Heart right ventricle (tissue), 16 donors: ENCODE measurements at regions not wholly inside any gene's neighbourhood (a gene's known extent, or its start where the extent isn't known, plus 50 kb on each side); places are given as distances from the start of the nearest gene placed in this dataset.

Experiments
- ATAC-seq, 8 donors: fragments of 200-7000 bp; cut with Tn5 transposase; one replicate each; pipeline ENCODE4 v1.9.1; 2020; ENCODE audit warnings: mild to moderate bottlenecking in 8 of 8, moderate library complexity in 8 of 8, moderate number of reproducible peaks in 1 of 8
- DNase-seq, 2 donors: peaks; one replicate each; pipeline ENCODE4 v3.0.0-alpha.2; 2020
- H3K27ac ChIP-seq, 10 donors: fragments of 200-600 bp; sonication (generic) in 2 of 10; one replicate each; pipeline versions ENCODE4 v1.5.0 to v1.8.0; 2020 to 2022; ENCODE audit warnings: mild to moderate bottlenecking in 3 of 10
- H3K27me3 ChIP-seq, 7 donors: fragments of 200-600 bp; one replicate each; pipeline ENCODE4 v1.8.0; 2021 to 2022; ENCODE audit warnings: mild to moderate bottlenecking in 2 of 7
- H3K36me3 ChIP-seq, 9 donors: fragments of 200-600 bp; sonication (generic) in 1 of 9; one replicate each; pipeline versions ENCODE4 v1.5.0 to v1.8.0; 2020 to 2022; ENCODE audit warnings: mild to moderate bottlenecking in 2 of 9
- H3K4me1 ChIP-seq, 9 donors: fragments of 200-600 bp; sonication (generic) in 1 of 9; one replicate each; pipeline versions ENCODE4 v1.5.0 to v1.8.0; 2020 to 2022; ENCODE audit warnings: mild to moderate bottlenecking in 4 of 9
- H3K4me3 ChIP-seq, 10 donors: fragments of 200-600 bp; sonication (generic) in 2 of 10; one replicate each; pipeline versions ENCODE4 v1.5.0 to v1.8.0; 2020 to 2022; ENCODE audit warnings: mild to moderate bottlenecking in 7 of 10, moderate library complexity in 2 of 10
- H3K9me3 ChIP-seq, 11 donors: fragments of 200-600 bp in 10 of 11; sonication (generic) in 2 of 11; one replicate each; pipeline versions ENCODE4 v1.5.0 to v1.8.0; 2013 to 2022; ENCODE audit warnings: mild to moderate bottlenecking in 2 of 11, control low read depth in 1 of 11, moderate library complexity in 1 of 11
- CTCF ChIP-seq, 9 donors: fragments of 200-600 bp; sonication (generic) in 2 of 9; IDR thresholded peaks; one replicate each; pipeline versions ENCODE4 v1.5.0 to v1.8.0; 2021 to 2022; ENCODE audit warnings: antibody characterized with exemption in 9 of 9, mild to moderate bottlenecking in 5 of 9, moderate library complexity in 1 of 9
- whole genome bisulfite sequencing, 2 donors: extraction: QIAGEN DNeasy Blood & Tissue Kit; methylation state at CpG; one replicate each; pipeline ENCODE4 v1.1.7; 2013; ENCODE audit warnings: inconsistent platforms in 1 of 2; 5-methylcytosine and 5-hydroxymethylcytosine counted together
- intact Hi-C, 10 donors: fragments of 100-400 bp; cut with DNase I; formaldehyde crosslinking; loops; one replicate each; pipeline versions ENCODE4 v1.11.1 to v1.14.2; 2022
- donor health status: Arrhythmogenic right ventricular cardiomyopathy.
- donor health status: ischemic (EF 13 %, LVEDD 7.1; RV severe dilation, severe dysfunction).
- donor health status: healthy with polysubstance abuse.
- donor health status: DM: no; HTN: yes; CAD: no.
- donor health status: DM: no; HTN: no; CAD: no.
- donor health status: ischemic (EF 25% LVEDD 6.9; RV normal size, moderate dysfunction).
- donor health status: ischemic (EF 25% LVEDD 5.7; RV mildly dilated, moderate dysfunction).
- donor health status: healthy.
- donor health status: DM: yes; HTN: yes; CAD: no.
- donor health status: Ischemic cardiomyopathy.
- donor health status: ischemic (EF 35%, LVEDD 5.7; RV mildly dilated, moderate dysfunction).
- donor health status: nonischemic (EF 11% LVEDD 7.7; RV severe dilation, severe dysfunction).
- donor health status: DM: yes; HTN: yes; CAD: no.
- donor health status: PGD.
- donor health status: ischemic (EF 29% LVEDD 5.4; RV normal size, mild dysfunction).
- donor health status: nonischemic (EF 23%, LVEDD 6.1; RV moderate dilation, normal function).

- Histone ChIP-seq H3K36me3 (no peaks in the 10 kb centered on the region), H3K4me1 (no peaks in the 10 kb centered on the region), H3K27me3 (no peaks in the 10 kb centered on the region), H3K9me3 (peaks cover 0 to 9% (median 0%) of the 10 kb centered on the region in 11 donors), H3K27ac (no peak overlapping the region), H3K4me3 (no peak overlapping the region)
- no peak for DNase-seq
- no peak for TF ChIP-seq CTCF (IDR thresholded peaks at IDR 0.05)
- intact Hi-C loops: no loop called here
- ATAC-seq: no peak
Observed at GRCh38 chr3:26763723-26764122, 141.2 kb downstream of the LRRC3B start.

- Histone ChIP-seq H3K4me3 (no peak overlapping the region), H3K27ac (no peak overlapping the region), H3K36me3 (no peaks in the 10 kb centered on the region), H3K9me3 (peaks cover 0 to 9% (median 0%) of the 10 kb centered on the region in 11 donors), H3K27me3 (no peaks in the 10 kb centered on the region), H3K4me1 (no peaks in the 10 kb centered on the region)
- TF ChIP-seq CTCF (IDR thresholded peaks at IDR 0.05): no peak
- ATAC-seq: no peak
- WGBS, 2 donors: 23 to 35% methylated on average over 1 of the region's 1 CpG
- intact Hi-C loops: no loop called here
- DNase-seq: no peak
Observed at GRCh38 chr3:26766031-26766430, 143.5 kb downstream of the LRRC3B start.

DNA sequence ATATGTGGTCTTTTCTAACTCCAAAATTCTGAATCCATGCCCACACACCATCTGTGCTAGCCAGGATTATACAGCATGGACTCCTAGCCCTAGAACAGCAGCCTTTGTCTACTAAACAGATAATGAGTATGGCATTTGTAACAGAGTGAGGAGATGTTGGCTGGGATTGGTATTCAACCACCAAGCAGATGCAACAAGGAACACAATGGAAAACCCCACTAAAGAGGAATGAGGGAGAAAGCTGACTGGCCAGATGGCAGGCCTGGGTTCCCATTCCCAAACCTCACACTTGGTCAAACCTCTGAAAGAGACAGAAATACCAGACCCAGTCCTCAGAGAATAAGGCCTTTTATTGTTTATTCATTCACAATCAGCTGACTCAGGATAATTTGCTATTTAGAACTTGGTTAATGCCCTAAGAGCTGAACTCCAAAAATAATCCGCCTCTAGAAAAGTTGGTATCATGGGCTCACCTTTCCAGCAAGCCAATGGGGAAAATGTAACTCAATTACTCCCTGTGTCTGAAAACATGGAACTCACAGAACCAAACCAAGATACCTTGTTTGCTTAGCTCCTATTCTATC is 145.6 kb downstream of the LRRC3B start:
- no peaks in the 10 kb centered on the region for H3K4me1 ChIP-seq
- no peak for ATAC-seq
- no peaks in the 10 kb centered on the region for H3K27me3 ChIP-seq
- WGBS, 2 donors: 88 to 94% methylated on average over 1 of the region's 1 CpG
- peaks cover 0 to 12% (median 0%) of the 10 kb centered on the region in 11 donors for H3K9me3 ChIP-seq
- DNase-seq: no peak
- no peak overlapping the region for H3K27ac ChIP-seq
- H3K4me3 ChIP-seq: no peak overlapping the region
- no peak for TF ChIP-seq CTCF (IDR thresholded peaks at IDR 0.05)
- H3K36me3 ChIP-seq: no peaks in the 10 kb centered on the region
- intact Hi-C loops: no loop called here

- Histone ChIP-seq H3K36me3 (no peaks in the 10 kb centered on the region), H3K4me3 (no peak overlapping the region), H3K4me1 (no peaks in the 10 kb centered on the region), H3K27ac (no peak overlapping the region), H3K9me3 (peaks cover 0 to 9% (median 0%) of the 10 kb centered on the region in 11 donors), H3K27me3 (no peaks in the 10 kb centered on the region)
- intact Hi-C loops: no loop called here
- no peak for TF ChIP-seq CTCF (IDR thresholded peaks at IDR 0.05)
- 79 to 83% methylated on average over 5 of the region's 5 CpGs for WGBS, 2 donors
- ATAC-seq: no peak
- no peak for DNase-seq
Observed at GRCh38 chr3:26799679-26800317, 177.2 kb downstream of the LRRC3B start.
